DND-41 (cell line): ENCODE measurements at regions not wholly inside any gene's neighbourhood (a gene's known extent, or its start where the extent isn't known, plus 50 kb on each side); places are given as distances from the start of the nearest gene placed in this dataset.

Experiments used
- CTCF ChIP-seq: IDR thresholded peaks from 2 replicates; pipeline ENCODE4 v1.5.1; 2012; ENCODE audit warnings: borderline replicate concordance, low read length, moderate library complexity, mild to moderate bottlenecking; ENCODE audit not compliant: poor library complexity, severe bottlenecking; ENCODE audit errors: extremely low read depth
- EZH2 ChIP-seq: IDR thresholded peaks from 3 replicates; pipeline ENCODE4 v1.6.1; 2012; ENCODE audit warnings: borderline replicate concordance, low read depth, mild to moderate bottlenecking, moderate library complexity, low read length, inconsistent platforms; ENCODE audit not compliant: severe bottlenecking

GRCh38 chr20:54844346-54844745 lies 369.0 kb downstream of the DOK5 start:
- TF ChIP-seq CTCF (no peak), EZH2 (no peak)
